Thyroid gland (tissue), 4 donors: ENCODE measurements at regions not wholly inside any gene's neighbourhood (a gene's known extent, or its start where the extent isn't known, plus 50 kb on each side); places are given as distances from the start of the nearest gene placed in this dataset.

Experiments used
- DNase-seq, 2 donors: peaks; one replicate each; pipeline ENCODE4 v3.0.0-alpha.2; 2019
- H3K27ac ChIP-seq, 3 donors: fragments of 200-600 bp; sonication (generic); 1 replicate in 2 of 3; 2 replicates in 1 of 3; pipeline ENCODE4 v1.5.1; 2016 to 2019; ENCODE audit warnings: mild to moderate bottlenecking in 1 of 3, moderate library complexity in 1 of 3
- H3K27me3 ChIP-seq: fragments of 200-600 bp; sonication (generic); one replicate; pipeline ENCODE4 v1.5.1; 2019
- H3K36me3 ChIP-seq, 2 donors: fragments of 200-600 bp; sonication (generic); one replicate each; pipeline ENCODE4 v1.5.1; 2016 to 2019
- H3K4me1 ChIP-seq, 2 donors: fragments of 200-600 bp; sonication (generic); one replicate each; pipeline ENCODE4 v1.5.1; 2017 to 2019
- H3K4me3 ChIP-seq, 3 donors: fragments of 200-600 bp; sonication (generic); replicated peaks in 1 of 3; 1 replicate in 2 of 3; 2 replicates in 1 of 3; pipeline ENCODE4 v1.5.1; 2016; ENCODE audit warnings: mild to moderate bottlenecking in 1 of 3
- H3K9me3 ChIP-seq: fragments of 200-600 bp; sonication (generic); one replicate; pipeline ENCODE4 v1.5.1; 2017
- POLR2A ChIP-seq, 2 donors: fragments of 450-650 bp; IDR thresholded peaks; one replicate each; pipeline ENCODE4 v1.6.1; 2017; ENCODE audit warnings: antibody characterized with exemption in 2 of 2, mild to moderate bottlenecking in 2 of 2, moderate library complexity in 1 of 2
- WGBS, 2 donors: methylation state at CpG; one replicate each; pipeline ENCODE4 v1.1.5; 2017; 5-methylcytosine and 5-hydroxymethylcytosine counted together
- intact Hi-C: fragments of 100-400 bp; cut with DNase I; formaldehyde crosslinking; loops from one replicate; pipeline ENCODE4 v1.15.1; 2023
- TF ChIP-seq, protein P1 (sequence below), 6 experiments: fragments of 200-600 bp in 3 of 6; fragments of 450-650 bp in 3 of 6; sonication (generic) in 3 of 6; IDR thresholded peaks; one replicate each; pipeline ENCODE4 v1.5.1; 2016 to 2019; ENCODE audit warnings: antibody characterized with exemption in 6 of 6, mild to moderate bottlenecking in 2 of 6, inconsistent platforms in 1 of 6, moderate library complexity in 1 of 6

GRCh38 chr4:121554382-121554781 is 142.4 kb downstream of the ANXA5 start:
- peak overlapping the region; percentile 77 to 96 (median 81) for H3K27ac ChIP-seq
- intact Hi-C loops = no loop called here
- DNase-seq = no peak

DNA sequence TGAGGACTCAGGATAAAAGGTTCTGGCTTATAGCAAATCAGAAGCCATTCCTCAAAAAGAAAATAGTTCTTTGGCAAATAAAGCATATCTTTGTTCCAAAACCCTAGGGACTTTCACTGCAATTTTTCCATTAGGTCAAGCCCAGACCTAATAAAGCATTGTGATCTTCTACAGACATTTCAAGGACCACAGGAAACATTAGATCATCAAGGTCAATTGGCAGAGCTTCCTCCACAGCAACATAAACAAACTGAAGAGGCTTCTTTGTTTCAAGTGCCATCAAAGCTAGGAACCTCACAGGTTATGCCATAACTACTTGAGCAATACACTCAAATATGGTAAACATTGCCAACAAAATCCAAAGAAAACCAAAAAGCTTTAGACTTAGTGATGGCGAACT is 144.9 kb downstream of the ANXA5 start:
- Histone ChIP-seq H3K36me3 (no peaks in the 10 kb centered on the region), H3K4me1 (peaks cover 26 to 31% of the 10 kb centered on the region in 2 donors), H3K27me3 (no peaks in the 10 kb centered on the region), H3K9me3 (no peaks in the 10 kb centered on the region), H3K4me3 (no peak overlapping the region), H3K27ac (peak overlapping the region; percentile 42 to 67 (median 66))
- intact Hi-C loops = no loop called here
- 55 to 63% methylated on average over 1 of the region's 1 CpG for WGBS, 2 donors
- DNase-seq = no peak
- no peak for TF ChIP-seq POLR2A (IDR thresholded peaks at IDR 0.05)
- TF ChIP-seq, protein P1, sequence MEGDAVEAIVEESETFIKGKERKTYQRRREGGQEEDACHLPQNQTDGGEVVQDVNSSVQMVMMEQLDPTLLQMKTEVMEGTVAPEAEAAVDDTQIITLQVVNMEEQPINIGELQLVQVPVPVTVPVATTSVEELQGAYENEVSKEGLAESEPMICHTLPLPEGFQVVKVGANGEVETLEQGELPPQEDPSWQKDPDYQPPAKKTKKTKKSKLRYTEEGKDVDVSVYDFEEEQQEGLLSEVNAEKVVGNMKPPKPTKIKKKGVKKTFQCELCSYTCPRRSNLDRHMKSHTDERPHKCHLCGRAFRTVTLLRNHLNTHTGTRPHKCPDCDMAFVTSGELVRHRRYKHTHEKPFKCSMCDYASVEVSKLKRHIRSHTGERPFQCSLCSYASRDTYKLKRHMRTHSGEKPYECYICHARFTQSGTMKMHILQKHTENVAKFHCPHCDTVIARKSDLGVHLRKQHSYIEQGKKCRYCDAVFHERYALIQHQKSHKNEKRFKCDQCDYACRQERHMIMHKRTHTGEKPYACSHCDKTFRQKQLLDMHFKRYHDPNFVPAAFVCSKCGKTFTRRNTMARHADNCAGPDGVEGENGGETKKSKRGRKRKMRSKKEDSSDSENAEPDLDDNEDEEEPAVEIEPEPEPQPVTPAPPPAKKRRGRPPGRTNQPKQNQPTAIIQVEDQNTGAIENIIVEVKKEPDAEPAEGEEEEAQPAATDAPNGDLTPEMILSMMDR (IDR thresholded peaks at IDR 0.05) = no peak

More at GRCh38 chr4:121554382-121554781, 142.4 kb downstream of the ANXA5 start:
- Histone ChIP-seq H3K4me1 (peaks cover 26 to 31% of the 10 kb centered on the region in 2 donors), H3K9me3 (no peaks in the 10 kb centered on the region), H3K27me3 (no peaks in the 10 kb centered on the region), H3K4me3 (no peak overlapping the region), H3K36me3 (no peaks in the 10 kb centered on the region)
- TF ChIP-seq, protein P1 (IDR thresholded peaks at IDR 0.05) = no peak
- TF ChIP-seq POLR2A (IDR thresholded peaks at IDR 0.05) = no peak
- WGBS, 2 donors = 73 to 75% methylated on average over 4 of the region's 4 CpGs

DNA sequence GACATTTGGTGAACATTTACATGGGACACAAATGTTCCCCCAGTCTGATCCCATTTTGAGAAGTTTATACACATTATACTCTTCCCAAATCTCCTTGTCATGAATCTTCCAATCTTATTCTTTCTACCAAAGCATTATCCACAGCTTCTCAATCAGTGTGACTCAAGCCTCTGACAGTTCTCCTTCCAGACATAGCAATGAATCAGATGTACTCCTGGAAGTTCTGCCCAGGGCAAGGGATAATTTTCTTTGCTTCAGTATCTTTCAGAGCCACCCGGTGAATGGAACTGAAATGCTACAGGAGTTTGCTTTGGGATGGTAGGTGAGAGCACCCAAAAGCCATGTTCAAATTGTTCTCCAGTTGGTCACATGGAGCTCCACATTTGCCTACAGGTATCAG is 145.5 kb downstream of the ANXA5 start:
- intact Hi-C loops = no loop called here
- Histone ChIP-seq H3K36me3 (no peaks in the 10 kb centered on the region), H3K9me3 (no peaks in the 10 kb centered on the region), H3K4me1 (peaks cover 24 to 30% of the 10 kb centered on the region in 2 donors), H3K27me3 (no peaks in the 10 kb centered on the region), H3K4me3 (no peak overlapping the region), H3K27ac (peak overlapping the region; percentile 42 to 67 (median 66))
- 100% methylated on average over 1 of the region's 1 CpG for WGBS, 2 donors
- no peak for DNase-seq
- TF ChIP-seq, protein P1 (IDR thresholded peaks at IDR 0.05) = no peak
- no peak for TF ChIP-seq POLR2A (IDR thresholded peaks at IDR 0.05)

DNA sequence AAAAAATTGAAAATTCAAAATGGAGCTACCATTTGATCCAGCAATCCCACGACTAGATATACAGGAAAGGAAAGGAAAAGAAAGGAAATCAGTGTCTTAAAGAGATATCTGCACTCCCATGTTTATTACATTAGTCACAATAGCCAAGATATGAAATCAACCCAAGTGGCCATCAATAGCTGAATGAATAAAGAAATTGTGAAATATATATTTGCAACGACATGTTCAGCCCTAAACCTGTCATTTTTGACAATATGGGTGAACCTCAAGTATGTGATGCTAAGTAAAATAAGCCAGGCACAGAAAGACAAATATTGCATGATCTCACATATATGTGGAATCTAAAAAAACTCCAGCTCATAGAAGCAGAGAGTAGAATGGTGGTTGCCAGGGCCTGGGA is 155.1 kb downstream of the ANXA5 start:
- no peaks in the 10 kb centered on the region for H3K27me3 ChIP-seq
- no peak for TF ChIP-seq POLR2A (IDR thresholded peaks at IDR 0.05)
- TF ChIP-seq, protein P1 (IDR thresholded peaks at IDR 0.05) = no peak
- DNase-seq = no peak
- no peaks in the 10 kb centered on the region for H3K4me1 ChIP-seq
- intact Hi-C loops = no loop called here
- 52 to 73% methylated on average over 2 of the region's 2 CpGs for WGBS, 2 donors
- no peaks in the 10 kb centered on the region for H3K36me3 ChIP-seq
- no peaks in the 10 kb centered on the region for H3K9me3 ChIP-seq
- no peak overlapping the region for H3K4me3 ChIP-seq
- H3K27ac ChIP-seq = no peak overlapping the region

GRCh38 chr4:121535351-121535750 is 154.5 kb upstream of the QRFPR start:
- Histone ChIP-seq H3K4me3 (no peak overlapping the region), H3K27me3 (no peaks in the 10 kb centered on the region), H3K36me3 (no peaks in the 10 kb centered on the region), H3K4me1 (no peaks in the 10 kb centered on the region), H3K27ac (no peak overlapping the region), H3K9me3 (no peaks in the 10 kb centered on the region)
- no peak for TF ChIP-seq POLR2A (IDR thresholded peaks at IDR 0.05)
- TF ChIP-seq, protein P1 (IDR thresholded peaks at IDR 0.05) = no peak
- no peak for DNase-seq
- intact Hi-C loops = no loop called here
